K562 (cell line): ENCODE measurements at regions not wholly inside any gene's neighbourhood (a gene's known extent, or its start where the extent isn't known, plus 50 kb on each side); places are given as distances from the start of the nearest gene placed in this dataset.
A peak's percentile ranks its signal among the peaks of the same experiment; 100 is the strongest.

Experiments
- ADNP ChIP-seq: fragments of 200-800 bp; sonication (Bioruptor generic); IDR thresholded peaks from 2 replicates; pipeline ENCODE4 v1.6.1; 2016; ENCODE audit warnings: missing genetic modification characterization, missing compliant biosample characterization
- CEBPB ChIP-seq: fragments of 450-650 bp; IDR thresholded peaks from 2 replicates; pipeline ENCODE4 v1.6.1; 2016; ENCODE audit warnings: missing genetic modification characterization, missing compliant biosample characterization
- CHCHD3 ChIP-seq: fragments of 250-450 bp; sonication (Bioruptor Pico); IDR thresholded peaks from 2 replicates; pipeline ENCODE4 v2.1.2; 2022; ENCODE audit warnings: mild to moderate bottlenecking
- E4F1 ChIP-seq: fragments of 250-450 bp; sonication (Bioruptor Pico); IDR thresholded peaks from 2 replicates; pipeline ENCODE4 v1.5.0; 2021; ENCODE audit warnings: mild to moderate bottlenecking, borderline replicate concordance
- KDM4B ChIP-seq, 2 experiments: fragments of 450-650 bp in 1 of 2; sonication (generic) in 1 of 2; IDR thresholded peaks; 2 replicates each; pipeline ENCODE4 v1.6.1; 2016 to 2017; ENCODE audit warnings: borderline replicate concordance in 2 of 2, antibody characterized with exemption in 1 of 2, low read depth in 1 of 2, mild to moderate bottlenecking in 1 of 2
- PCBP2 ChIP-seq: fragments of 200-400 bp; formaldehyde crosslinking; IDR thresholded peaks from 2 replicates; pipeline ENCODE4 v1.6.1; 2018; ENCODE audit warnings: low read length, low read depth, mild to moderate bottlenecking, moderate library complexity; ENCODE audit not compliant: poor library complexity, severe bottlenecking
- RBM17 ChIP-seq: fragments of 200-400 bp; formaldehyde crosslinking; IDR thresholded peaks from 2 replicates; pipeline ENCODE4 v1.6.1; 2017; ENCODE audit warnings: low read depth, mild to moderate bottlenecking, low read length, borderline replicate concordance
- RCOR1 ChIP-seq, 2 experiments: IDR thresholded peaks; 2 replicates each; pipeline ENCODE4 v1.6.1; 2012; ENCODE audit warnings: low read depth in 2 of 2, low read length in 2 of 2, borderline replicate concordance in 1 of 2, improper control_type of control experiment in 1 of 2
- RFX5 ChIP-seq: IDR thresholded peaks from 2 replicates; pipeline ENCODE4 v1.6.1; 2011; ENCODE audit warnings: low read depth, mild to moderate bottlenecking, improper control_type of control experiment, low read length
- ZBTB5 ChIP-seq: fragments of 450-650 bp; IDR thresholded peaks from 2 replicates; pipeline ENCODE4 v1.6.1; 2017; ENCODE audit warnings: antibody characterized with exemption
- ZNF121 ChIP-seq: sonication (generic); formaldehyde crosslinking; conservative IDR thresholded peaks from 2 replicates; pipeline ENCODE4 v1.8.0; 2022; ENCODE audit warnings: missing genetic modification reagents
- ZNF311 ChIP-seq: fragments of 250-450 bp; sonication (Bioruptor Pico); IDR thresholded peaks from 2 replicates; pipeline ENCODE4 v1.4.0; 2020; ENCODE audit warnings: mild to moderate bottlenecking, moderate library complexity
- ZNF707 ChIP-seq: fragments of 250-450 bp; sonication (Bioruptor Pico); conservative IDR thresholded peaks from 2 replicates; pipeline ENCODE4 v1.8.0; 2022; ENCODE audit warnings: inconsistent platforms, mild to moderate bottlenecking, moderate library complexity
- TF ChIP-seq, protein P1 (sequence below): fragments of 250-450 bp; sonication (Bioruptor Pico); IDR thresholded peaks from 2 replicates; pipeline ENCODE4 v1.8.0; 2021; ENCODE audit warnings: mild to moderate bottlenecking, moderate library complexity
- TF ChIP-seq, protein P2 (sequence below): fragments of 250-450 bp; sonication (Bioruptor Pico); IDR thresholded peaks from 2 replicates; pipeline ENCODE4 v1.8.0; 2022; ENCODE audit warnings: inconsistent platforms

- TF ChIP-seq ZBTB5 (no peak), CHCHD3 (CRISPR knock-in tag) (no peak), RFX5 (no peak), ADNP (tag) (peak; percentile 46; the same call in 1 of the 2 replicates), KDM4B (IDR thresholded peaks at IDR 0.05; ENCODE audit: borderline replicate concordance in 2 of 2, low read depth in 1 of 2) (no peak), ZNF311 (CRISPR knock-in tag) (no peak), E4F1 (no peak), ZNF121 (CRISPR knock-in tag) (peak; percentile 80), ZNF707 (no peak), PCBP2 (no peak), RBM17 (no peak), RCOR1 (IDR thresholded peaks at IDR 0.05; ENCODE audit: borderline replicate concordance in 1 of 2, low read depth in 2 of 2, low read length in 2 of 2) (no peak; a peak in 1 of 4 replicates), CEBPB (tag) (0 out of 2 replicates have a peak, but pooled peaks have one; percentile 15)
- TF ChIP-seq, protein P1, sequence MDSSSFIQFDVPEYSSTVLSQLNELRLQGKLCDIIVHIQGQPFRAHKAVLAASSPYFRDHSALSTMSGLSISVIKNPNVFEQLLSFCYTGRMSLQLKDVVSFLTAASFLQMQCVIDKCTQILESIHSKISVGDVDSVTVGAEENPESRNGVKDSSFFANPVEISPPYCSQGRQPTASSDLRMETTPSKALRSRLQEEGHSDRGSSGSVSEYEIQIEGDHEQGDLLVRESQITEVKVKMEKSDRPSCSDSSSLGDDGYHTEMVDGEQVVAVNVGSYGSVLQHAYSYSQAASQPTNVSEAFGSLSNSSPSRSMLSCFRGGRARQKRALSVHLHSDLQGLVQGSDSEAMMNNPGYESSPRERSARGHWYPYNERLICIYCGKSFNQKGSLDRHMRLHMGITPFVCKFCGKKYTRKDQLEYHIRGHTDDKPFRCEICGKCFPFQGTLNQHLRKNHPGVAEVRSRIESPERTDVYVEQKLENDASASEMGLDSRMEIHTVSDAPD (CRISPR knock-in tag) = no peak
- TF ChIP-seq, protein P2, sequence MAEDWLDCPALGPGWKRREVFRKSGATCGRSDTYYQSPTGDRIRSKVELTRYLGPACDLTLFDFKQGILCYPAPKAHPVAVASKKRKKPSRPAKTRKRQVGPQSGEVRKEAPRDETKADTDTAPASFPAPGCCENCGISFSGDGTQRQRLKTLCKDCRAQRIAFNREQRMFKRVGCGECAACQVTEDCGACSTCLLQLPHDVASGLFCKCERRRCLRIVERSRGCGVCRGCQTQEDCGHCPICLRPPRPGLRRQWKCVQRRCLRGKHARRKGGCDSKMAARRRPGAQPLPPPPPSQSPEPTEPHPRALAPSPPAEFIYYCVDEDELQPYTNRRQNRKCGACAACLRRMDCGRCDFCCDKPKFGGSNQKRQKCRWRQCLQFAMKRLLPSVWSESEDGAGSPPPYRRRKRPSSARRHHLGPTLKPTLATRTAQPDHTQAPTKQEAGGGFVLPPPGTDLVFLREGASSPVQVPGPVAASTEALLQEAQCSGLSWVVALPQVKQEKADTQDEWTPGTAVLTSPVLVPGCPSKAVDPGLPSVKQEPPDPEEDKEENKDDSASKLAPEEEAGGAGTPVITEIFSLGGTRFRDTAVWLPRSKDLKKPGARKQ = no peak
Observed at GRCh38 chr7:371119-371778, 81.3 kb downstream of the FOXL3 start (continued).
